ENCODE measurements at regions not wholly inside any gene's neighbourhood (a gene's known extent, or its start where the extent isn't known, plus 50 kb on each side); places are given as distances from the start of the nearest gene placed in this dataset.

GRCh38 chr2:217631115-217631514 lies 371.7 kb downstream of the TNS1 start:
- TF ChIP-seq CTCF (IDR thresholded peaks at IDR 0.05) (no peak), POLR2A (IDR thresholded peaks at IDR 0.05) (no peak)

All from body of pancreas (tissue), 4 donors.